ENCODE measurements at regions not wholly inside any gene's neighbourhood (a gene's known extent, or its start where the extent isn't known, plus 50 kb on each side); places are given as distances from the start of the nearest gene placed in this dataset.
"Not testable (repeated sequence)": the region's sequence is repeated elsewhere in the genome, so short reads cannot be mapped to it uniquely, and the experiment has no call there.

- intact Hi-C loops (cut with micrococcal nuclease) = no loop called here
- no peak overlapping the region for H3K27ac Mint-ChIP-seq
- ATAC-seq = no peak
- no peaks in the 10 kb centered on the region for H3K36me3 Mint-ChIP-seq (ENCODE audit: low read depth)
- POLR2A ChIA-PET = no interaction called here
- peaks cover 6% of the 10 kb centered on the region for H3K27me3 Mint-ChIP-seq
- CTCF ChIA-PET = no interaction called here
- H3K9me3 Mint-ChIP-seq = no peaks in the 10 kb centered on the region
- no peaks in the 10 kb centered on the region for H3K4me1 Mint-ChIP-seq (ENCODE audit: low read depth)
- H3K4me3 Mint-ChIP-seq = no peak overlapping the region
- TF ChIP-seq CTCF (IDR thresholded peaks at IDR 0.05) = no peak
- DNase-seq = no peak
Measured at GRCh38 chr6:137303441-137303840, 84.3 kb upstream of the IFNGR1 start.

GRCh38 chr6:137299681-137300080 lies 80.5 kb upstream of the IFNGR1 start:
- ATAC-seq = no peak
- intact Hi-C loops (cut with micrococcal nuclease) = no loop called here

GRCh38 chr6:137297887-137298286 lies 78.7 kb upstream of the IFNGR1 start:
- Mint-ChIP-seq H3K9me3 (no peaks in the 10 kb centered on the region), H3K4me1 (ENCODE audit: low read depth) (no peaks in the 10 kb centered on the region), H3K36me3 (ENCODE audit: low read depth) (no peaks in the 10 kb centered on the region), H3K4me3 (no peak overlapping the region), H3K27ac (no peak overlapping the region), H3K27me3 (no peaks in the 10 kb centered on the region)
- ATAC-seq (no peak), DNase-seq (no peak)
- ChIA-PET POLR2A (no interaction called here), CTCF (interaction anchor here (2.6 kb wide), 1 partner anchor 17 kb away, joined by 11 read pairs; no protein-coding TSS in a partner anchor)
- intact Hi-C loops (cut with micrococcal nuclease) = no loop called here
- TF ChIP-seq CTCF (IDR thresholded peaks at IDR 0.05) = no peak

More at GRCh38 chr6:137299681-137300080, 80.5 kb upstream of the IFNGR1 start:
- no peak overlapping the region for H3K4me3 Mint-ChIP-seq
- no peaks in the 10 kb centered on the region for H3K9me3 Mint-ChIP-seq
- H3K4me1 Mint-ChIP-seq (ENCODE audit: low read depth) = no peaks in the 10 kb centered on the region
- DNase-seq = no peak
- peaks cover 5% of the 10 kb centered on the region for H3K27me3 Mint-ChIP-seq
- ChIA-PET CTCF (interaction anchor here (2.6 kb wide), 1 partner anchor 15 kb away, joined by 6 read pairs; no protein-coding TSS in a partner anchor), POLR2A (no interaction called here)
- no peak for TF ChIP-seq CTCF (IDR thresholded peaks at IDR 0.05)
- no peaks in the 10 kb centered on the region for H3K36me3 Mint-ChIP-seq (ENCODE audit: low read depth)
- no peak overlapping the region for H3K27ac Mint-ChIP-seq

GRCh38 chr6:137292326-137292725 lies 73.1 kb upstream of the IFNGR1 start:
- H3K4me1 Mint-ChIP-seq (ENCODE audit: low read depth); H3K27me3 Mint-ChIP-seq; H3K9me3 Mint-ChIP-seq; ATAC-seq; DNase-seq; H3K27ac Mint-ChIP-seq; POLR2A ChIA-PET; intact Hi-C loops (cut with micrococcal nuclease); H3K4me3 Mint-ChIP-seq; H3K36me3 Mint-ChIP-seq (ENCODE audit: low read depth): not testable (repeated sequence)
- CTCF ChIA-PET = interaction anchor here (1.5 to 2.4 kb wide), 2 partner anchors 21 to 22 kb away, joined by 6 to 7 read pairs; no protein-coding TSS in a partner anchor

GRCh38 chr6:137291441-137291840 lies 72.3 kb upstream of the IFNGR1 start:
- no peaks in the 10 kb centered on the region for H3K9me3 Mint-ChIP-seq
- no peaks in the 10 kb centered on the region for H3K36me3 Mint-ChIP-seq (ENCODE audit: low read depth)
- DNase-seq (peak; percentile 8), ATAC-seq (no peak)
- intact Hi-C loops (cut with micrococcal nuclease) = no loop called here
- H3K4me1 Mint-ChIP-seq (ENCODE audit: low read depth) = peaks cover 5% of the 10 kb centered on the region
- H3K27ac Mint-ChIP-seq = no peak overlapping the region
- H3K27me3 Mint-ChIP-seq = peaks cover 4% of the 10 kb centered on the region
- CTCF ChIA-PET = interaction anchor here (2.4 kb wide), 1 partner anchor 20 kb away, joined by 6 read pairs; no protein-coding TSS in a partner anchor
- POLR2A ChIA-PET = no interaction called here
- H3K4me3 Mint-ChIP-seq = no peak overlapping the region
- TF ChIP-seq CTCF (IDR thresholded peaks at IDR 0.05) = no peak
